ENCODE measurements at regions not wholly inside any gene's neighbourhood (a gene's known extent, or its start where the extent isn't known, plus 50 kb on each side); places are given as distances from the start of the nearest gene placed in this dataset.

GRCh38 chr22:49577168-49578060, 250.3 kb downstream of the BRD1 start:
- Histone ChIP-seq H3K9ac (ENCODE audit: low read depth, low read length) (no peak overlapping the region), H4K91ac (ENCODE audit: insufficient read depth, low read depth, low read length) (no peak overlapping the region), H2BK5ac (ENCODE audit: low read depth, low read length, poor library complexity, severe bottlenecking) (no peak overlapping the region), H3K9me1 (ENCODE audit: insufficient read depth, low read length) (no peaks in the 10 kb centered on the region), H2BK15ac (ENCODE audit: low read depth, low read length) (no peak overlapping the region), H3K4ac (ENCODE audit: low read depth, low read length) (no peak overlapping the region), H3K27ac (ENCODE audit: insufficient read depth, low read length) (no peak overlapping the region), H4K20me1 (ENCODE audit: insufficient read depth, low read length) (no peaks in the 10 kb centered on the region), H3K4me1 (ENCODE audit: control insufficient read depth, insufficient read depth, low read length) (no peaks in the 10 kb centered on the region), H3K14ac (replicated peaks; ENCODE audit: low read depth, low read length) (no peak overlapping the region), H3K4me2 (ENCODE audit: low read depth, low read length) (no peak overlapping the region), H4K5ac (ENCODE audit: low read depth, low read length) (no peak overlapping the region), H3K56ac (ENCODE audit: extremely low read depth, insufficient read depth, low read length) (no peak overlapping the region), H3K23ac (ENCODE audit: low read depth, low read length) (no peak overlapping the region), H2BK120ac (ENCODE audit: low read depth, low read length) (no peak overlapping the region), H2AFZ (replicated peaks; ENCODE audit: low read length, poor library complexity) (no peak overlapping the region), H3K79me1 (ENCODE audit: low read depth in 1 of 2, low read length in 2 of 2) (no peaks in the 10 kb centered on the region), H2BK20ac (ENCODE audit: low read depth, low read length) (no peak overlapping the region), H3K4me3 (ENCODE audit: insufficient read depth, low read depth, low read length) (no peak overlapping the region), H3K36me3 (ENCODE audit: control insufficient read depth, insufficient read depth, low read length) (no peaks in the 10 kb centered on the region), H4K8ac (ENCODE audit: low read depth in 2 of 2, low read length in 2 of 2) (no peak overlapping the region), H3K27me3 (ENCODE audit: control insufficient read depth, insufficient read depth, low read length) (no peaks in the 10 kb centered on the region), H3K18ac (ENCODE audit: low read depth, low read length) (no peak overlapping the region), H3K9me3 (ENCODE audit: control insufficient read depth, insufficient read depth, low read length) (peaks cover 51% of the 10 kb centered on the region), H2AK9ac (replicated peaks; ENCODE audit: low read depth, low read length, poor library complexity) (no peak overlapping the region), H2AK5ac (ENCODE audit: low read depth, low read length) (no peak overlapping the region)
- intact Hi-C loops (cut with micrococcal nuclease): no loop called here
- 60% methylated on average over 4 of the region's 23 CpGs; no CpG with 5 or more reads in 1 of the 2 experiments for WGBS, 2 experiments (ENCODE audit: extremely low coverage in 2 of 2, insufficient read length in 1 of 2)
- BruUV-seq (replicated peaks): no TSS peak
- no peak for DNase-seq
- no peak for ATAC-seq (ENCODE audit: low read depth)
- ChIA-PET POLR2A (ENCODE audit: unreplicated experiment) (no interaction called here), CTCF (no interaction called here)
- TF ChIP-seq MAZ (IDR thresholded peaks at IDR 0.05; ENCODE audit: borderline replicate concordance, low read depth, low read length) (no peak), MXI1 (IDR thresholded peaks at IDR 0.05; ENCODE audit: borderline replicate concordance, low read depth, low read length) (no peak)
- in situ Hi-C loops (cut with MboI; ENCODE audit: low sequenced_read_pairs): no loop called here
- dilution Hi-C loops (cut with HindIII; ENCODE audit: low sequenced_read_pairs, unreplicated experiment): no loop called here

Measured in IMR-90 (cell line).